Stimulated activated CD4-positive, alpha-beta T cell treated with anti-CD3 and anti-CD28 coated beads, TNF-alpha, amount 100 ng/mL, for 4 hours (primary cell): ENCODE measurements at regions not wholly inside any gene's neighbourhood (a gene's known extent, or its start where the extent isn't known, plus 50 kb on each side); places are given as distances from the start of the nearest gene placed in this dataset.
"Not testable (repeated sequence)": the region's sequence is repeated elsewhere in the genome, so short reads cannot be mapped to it uniquely, and the experiment has no call there.

Experiments
- DNase-seq, 3 experiments: peaks; one replicate each; pipeline ENCODE4 v3.0.0-alpha.2; 2020; ENCODE audit warnings: low read depth in 3 of 3

- no peak for DNase-seq
Measured at GRCh38 chr6:6970851-6971250, 136.9 kb upstream of the RREB1 start.

- DNase-seq, result no peak
Measured at GRCh38 chr6:6971369-6971768, 136.4 kb upstream of the RREB1 start.

DNA sequence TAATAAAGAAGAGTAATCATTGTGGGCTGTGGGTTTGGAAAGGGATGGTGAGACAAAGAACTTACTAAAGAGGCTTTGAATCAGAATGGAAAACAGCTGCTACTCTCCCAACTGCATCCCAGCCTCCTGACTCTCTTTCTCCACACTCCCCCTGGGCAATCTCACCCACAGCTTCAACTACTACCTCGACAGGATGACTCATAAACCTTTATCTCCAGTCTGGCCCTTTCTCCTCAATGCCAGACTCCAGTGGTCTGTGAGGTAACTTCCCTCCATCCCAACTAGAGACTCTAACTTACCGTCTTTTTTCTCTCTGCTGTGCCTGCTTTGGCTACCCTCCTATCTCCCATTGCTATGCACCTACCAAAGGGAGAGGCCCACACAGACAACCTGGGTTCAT lies 135.3 kb upstream of the RREB1 start:
- no peak for DNase-seq

DNA sequence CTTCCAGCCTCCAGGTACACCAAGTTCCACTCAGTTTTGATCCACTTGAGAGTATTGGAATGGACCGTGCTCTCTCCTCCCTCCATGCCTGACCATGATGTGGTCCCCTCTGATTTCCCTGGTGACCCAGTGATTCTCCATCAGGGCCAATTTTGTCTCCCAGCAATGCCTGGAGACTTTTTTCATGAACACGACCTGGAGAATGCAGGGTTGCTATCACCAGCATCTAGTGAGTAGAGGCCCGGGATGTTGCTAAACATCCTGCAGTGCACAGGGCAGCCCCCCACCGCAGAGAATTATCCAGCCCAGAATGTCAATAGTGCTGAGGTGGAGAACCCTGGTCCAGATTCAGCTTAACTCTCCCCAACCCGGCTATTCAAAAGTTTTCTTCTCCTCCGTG lies 134.0 kb upstream of the RREB1 start:
- no peak for DNase-seq

GRCh38 chr6:6975459-6976111 lies 132.2 kb upstream of the RREB1 start:
- no peak for DNase-seq

- no peak for DNase-seq
Measured at GRCh38 chr6:6976193-6976592, 131.6 kb upstream of the RREB1 start.

- no peak for DNase-seq
Measured at GRCh38 chr6:6978731-6979130, 129.0 kb upstream of the RREB1 start.

DNA sequence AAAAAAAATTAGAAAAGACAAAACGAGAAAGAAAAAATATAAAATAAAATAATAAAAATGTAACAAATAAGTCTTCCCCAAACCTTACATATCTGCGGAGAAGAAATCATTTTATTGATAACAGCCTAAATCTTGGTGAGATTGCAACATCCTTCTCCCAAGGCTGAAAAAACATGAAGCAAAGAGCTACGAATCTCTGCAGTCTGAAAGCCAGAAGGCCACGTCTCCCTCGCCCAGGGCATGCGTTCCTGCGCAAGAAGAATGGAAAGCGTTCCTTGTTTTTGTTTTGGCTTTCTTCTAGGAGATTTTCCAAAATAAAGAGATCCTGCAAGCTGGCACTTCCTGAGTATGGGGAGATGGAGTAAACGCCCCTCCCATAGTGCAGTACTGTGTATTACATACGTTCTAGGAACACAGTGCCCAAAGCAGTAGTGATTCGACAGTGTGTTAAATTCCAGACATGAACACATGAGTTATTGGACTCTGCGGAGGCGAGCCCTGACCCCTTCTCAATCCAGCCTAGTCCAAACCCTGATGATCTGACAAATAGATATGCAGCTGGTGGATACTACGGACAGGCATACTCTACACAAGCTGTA lies 126.7 kb upstream of the RREB1 start:
- DNase-seq, result no peak

GRCh38 chr6:6981681-6982322 lies 126.0 kb upstream of the RREB1 start:
- no peak for DNase-seq

DNA sequence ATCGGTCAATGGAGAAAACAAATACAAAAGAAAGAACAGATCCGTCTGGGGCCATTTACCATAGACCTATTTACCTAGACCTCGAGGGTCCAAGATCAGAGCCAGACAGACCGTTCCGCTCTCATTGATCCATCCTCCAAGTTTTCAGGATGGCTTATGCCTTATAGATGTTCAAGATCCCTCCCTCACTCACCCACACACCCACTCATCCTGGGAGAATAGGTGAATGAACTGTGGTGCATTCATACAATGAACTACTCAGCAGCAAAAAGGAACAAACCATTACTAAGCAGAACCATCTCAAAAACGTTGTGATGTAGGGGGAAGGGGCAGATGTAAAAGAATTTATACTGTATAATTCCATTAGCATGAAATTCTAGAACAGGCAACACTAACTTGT lies 125.1 kb upstream of the RREB1 start:
- no peak for DNase-seq

GRCh38 chr6:6984585-6985366 lies 123.0 kb upstream of the RREB1 start:
- no peak for DNase-seq

- DNase-seq, result no peak
Measured at GRCh38 chr6:6986344-6986743, 121.4 kb upstream of the RREB1 start.

GRCh38 chr6:6987749-6988148 lies 120.0 kb upstream of the RREB1 start:
- DNase-seq, result no peak

GRCh38 chr6:6990059-6990458 lies 117.7 kb upstream of the RREB1 start:
- DNase-seq, result not testable (repeated sequence)

DNA sequence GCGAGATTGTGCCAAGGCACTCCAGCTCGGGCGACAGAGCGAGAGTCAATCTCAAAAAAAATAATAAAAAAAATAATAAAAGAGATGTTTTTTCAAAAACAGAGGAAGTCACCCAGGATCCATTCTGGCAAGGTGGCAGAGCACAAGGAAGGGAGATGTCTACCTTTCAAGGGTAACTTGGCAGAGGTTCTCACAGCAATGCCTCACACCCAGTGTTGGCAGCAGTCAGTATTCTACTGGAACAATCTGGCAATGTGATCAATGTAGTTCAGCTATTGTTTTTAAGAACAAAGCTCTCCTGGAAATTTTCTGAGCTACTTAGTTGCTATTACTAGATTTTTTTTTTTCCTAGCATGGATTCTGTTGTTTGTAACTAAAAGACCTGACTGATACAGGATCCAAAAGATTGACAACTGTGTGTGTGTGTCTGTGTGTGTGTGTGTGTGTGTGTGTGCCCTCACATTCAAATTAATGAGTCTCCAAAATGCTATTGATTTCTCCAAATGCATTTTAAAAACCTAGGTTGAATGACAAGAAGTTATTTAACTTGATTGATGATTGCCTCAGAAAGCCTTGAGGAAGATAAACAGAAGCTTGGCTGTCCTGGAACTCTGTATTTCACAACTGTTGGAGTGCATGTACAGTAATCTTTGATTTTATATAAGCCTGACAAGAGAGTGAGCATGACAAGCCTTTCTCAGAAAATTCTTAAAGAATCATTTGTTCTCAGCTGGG lies 114.1 kb upstream of the RREB1 start:
- DNase-seq, result no peak

- DNase-seq, result no peak
Measured at GRCh38 chr6:6994796-6995195, 113.0 kb upstream of the RREB1 start.

- DNase-seq, result no peak
Measured at GRCh38 chr6:6995328-6995727, 112.4 kb upstream of the RREB1 start.

DNA sequence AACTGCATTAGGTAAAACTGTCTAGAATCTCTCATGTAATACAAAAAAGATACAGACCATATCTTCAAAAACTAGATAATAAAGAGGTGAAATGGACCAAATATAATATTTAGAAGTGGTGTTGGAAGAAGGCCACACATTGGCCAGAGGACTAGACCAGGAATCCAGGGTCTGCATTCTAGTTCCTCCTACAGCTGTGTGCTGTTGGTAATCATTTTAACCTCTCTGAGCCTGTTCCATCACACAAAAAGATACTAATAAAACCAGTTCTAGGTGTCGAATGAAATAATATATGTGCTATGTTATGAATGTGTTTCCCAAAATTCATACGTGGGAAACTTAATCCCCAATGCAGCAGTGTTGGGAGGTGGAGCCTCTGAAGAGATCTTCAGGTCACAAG lies 111.6 kb upstream of the RREB1 start:
- DNase-seq, result no peak

- no peak for DNase-seq
Measured at GRCh38 chr6:6997263-6998193, 110.2 kb upstream of the RREB1 start.

GRCh38 chr6:6998194-6998569 lies 109.6 kb upstream of the RREB1 start:
- no peak for DNase-seq
